Esophagus squamous epithelium (tissue), 4 donors: ENCODE measurements at regions not wholly inside any gene's neighbourhood (a gene's known extent, or its start where the extent isn't known, plus 50 kb on each side); places are given as distances from the start of the nearest gene placed in this dataset.

Experiments
- CTCF ChIP-seq, 6 experiments: fragments of 450-650 bp in 4 of 6; fragments of 200-600 bp in 2 of 6; sonication (generic) in 2 of 6; IDR thresholded peaks; one replicate each; pipeline ENCODE4 v1.5.1; 2016 to 2019; ENCODE audit warnings: antibody characterized with exemption in 6 of 6, mild to moderate bottlenecking in 4 of 6, moderate library complexity in 4 of 6
- POLR2A ChIP-seq, 4 donors: fragments of 450-650 bp; IDR thresholded peaks; one replicate each; pipeline ENCODE4 v1.6.1; 2017; ENCODE audit warnings: antibody characterized with exemption in 4 of 4, mild to moderate bottlenecking in 4 of 4, moderate library complexity in 3 of 4

- TF ChIP-seq CTCF (IDR thresholded peaks at IDR 0.05) (no peak), POLR2A (IDR thresholded peaks at IDR 0.05) (no peak)
Observed at GRCh38 chr2:163897799-163898198, 162.0 kb upstream of the FIGN start.
